Psoas muscle (tissue), 7 donors: ENCODE measurements at regions not wholly inside any gene's neighbourhood (a gene's known extent, or its start where the extent isn't known, plus 50 kb on each side); places are given as distances from the start of the nearest gene placed in this dataset.

Experiments used
- ATAC-seq, 4 donors: fragments of 200-7000 bp; cut with Tn5 transposase; one replicate each; pipeline ENCODE4 v1.9.1; 2020; ENCODE audit warnings: moderate library complexity in 3 of 4, mild to moderate bottlenecking in 2 of 4
- DNase-seq, 2 donors: peaks; one replicate each; pipeline ENCODE4 v3.0.0-alpha.2; 2020
- H3K27ac ChIP-seq: fragments of 200-600 bp; one replicate; pipeline ENCODE4 v1.8.0; 2022
- H3K27me3 ChIP-seq, 3 donors: fragments of 200-600 bp in 1 of 3; one replicate each; pipeline versions ENCODE4 v1.6.1 to v1.8.0; 2013 to 2022; ENCODE audit warnings: low read length in 2 of 3, mild to moderate bottlenecking in 2 of 3, moderate library complexity in 1 of 3; ENCODE audit not compliant: insufficient read depth in 3 of 3
- H3K36me3 ChIP-seq, 2 donors: fragments of 200-600 bp in 1 of 2; one replicate each; pipeline versions ENCODE4 v1.6.1 to v1.8.0; 2013 to 2022; ENCODE audit warnings: low read depth in 1 of 2, mild to moderate bottlenecking in 1 of 2, moderate library complexity in 1 of 2; ENCODE audit not compliant: insufficient read depth in 1 of 2
- H3K4me1 ChIP-seq: fragments of 200-600 bp; one replicate; pipeline ENCODE4 v1.8.0; 2022
- H3K4me3 ChIP-seq: fragments of 200-600 bp; one replicate; pipeline ENCODE4 v1.8.0; 2022; ENCODE audit warnings: mild to moderate bottlenecking
- H3K9me3 ChIP-seq: fragments of 200-600 bp; one replicate; pipeline ENCODE4 v1.8.0; 2022
- WGBS, 3 donors: extraction: QIAGEN DNeasy Blood & Tissue Kit; methylation state at CpG; one replicate each; pipeline versions ENCODE4 v1.1.6 to v1.1.7; 2013; 5-methylcytosine and 5-hydroxymethylcytosine counted together
- intact Hi-C, 2 donors: fragments of 100-400 bp; cut with DNase I; formaldehyde crosslinking; loops; one replicate each; pipeline versions ENCODE4 v1.11.0 to v1.14.2; 2022
- TF ChIP-seq, protein P1 (sequence below): fragments of 200-600 bp; IDR thresholded peaks from one replicate; pipeline ENCODE4 v1.8.0; 2022; ENCODE audit warnings: antibody characterized with exemption
- donor health status: healthy with polysubstance abuse.
- donor health status: DM: no; HTN: no; CAD: no; lungs with moderate emphysema.
- donor health status: Bipolar disorder and iron deficiency.
- donor health status: healthy.
- donor health status: DM: yes; HTN: yes; CAD: no.
- donor health status: DM: no; HTN: no; CAD: no.
- donor health status: DM: yes; HTN: yes; CAD: no.

DNA sequence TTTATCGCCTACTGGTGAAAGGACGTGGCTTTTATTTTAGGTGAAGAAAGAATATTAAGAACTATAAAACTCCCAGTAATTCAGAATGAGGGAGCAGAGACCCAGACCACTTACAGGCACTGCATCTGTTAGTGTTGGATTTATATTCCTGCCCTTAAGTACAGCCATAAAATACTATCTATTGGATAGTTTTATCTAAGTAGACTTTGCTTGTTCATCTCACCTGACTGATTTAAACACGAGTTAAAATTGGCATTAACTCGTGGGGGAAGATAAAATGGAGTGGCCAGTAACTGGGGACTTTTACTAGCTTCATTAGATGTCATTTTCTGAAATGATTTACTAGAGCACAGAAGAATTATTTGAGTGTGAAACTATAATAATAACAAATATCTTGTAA lies 1377.5 kb upstream of the TMEM132C start:
- WGBS, 3 donors: 75 to 80% (median 77%) methylated on average over 4 of the region's 4 CpGs
- H3K9me3 ChIP-seq: no peaks in the 10 kb centered on the region
- no peaks in the 10 kb centered on the region for H3K4me1 ChIP-seq
- H3K27ac ChIP-seq: no peak overlapping the region
- intact Hi-C loops: no loop called here
- no peaks in the 10 kb centered on the region for H3K27me3 ChIP-seq
- H3K36me3 ChIP-seq: no peaks in the 10 kb centered on the region
- H3K4me3 ChIP-seq: no peak overlapping the region
- TF ChIP-seq, protein P1, sequence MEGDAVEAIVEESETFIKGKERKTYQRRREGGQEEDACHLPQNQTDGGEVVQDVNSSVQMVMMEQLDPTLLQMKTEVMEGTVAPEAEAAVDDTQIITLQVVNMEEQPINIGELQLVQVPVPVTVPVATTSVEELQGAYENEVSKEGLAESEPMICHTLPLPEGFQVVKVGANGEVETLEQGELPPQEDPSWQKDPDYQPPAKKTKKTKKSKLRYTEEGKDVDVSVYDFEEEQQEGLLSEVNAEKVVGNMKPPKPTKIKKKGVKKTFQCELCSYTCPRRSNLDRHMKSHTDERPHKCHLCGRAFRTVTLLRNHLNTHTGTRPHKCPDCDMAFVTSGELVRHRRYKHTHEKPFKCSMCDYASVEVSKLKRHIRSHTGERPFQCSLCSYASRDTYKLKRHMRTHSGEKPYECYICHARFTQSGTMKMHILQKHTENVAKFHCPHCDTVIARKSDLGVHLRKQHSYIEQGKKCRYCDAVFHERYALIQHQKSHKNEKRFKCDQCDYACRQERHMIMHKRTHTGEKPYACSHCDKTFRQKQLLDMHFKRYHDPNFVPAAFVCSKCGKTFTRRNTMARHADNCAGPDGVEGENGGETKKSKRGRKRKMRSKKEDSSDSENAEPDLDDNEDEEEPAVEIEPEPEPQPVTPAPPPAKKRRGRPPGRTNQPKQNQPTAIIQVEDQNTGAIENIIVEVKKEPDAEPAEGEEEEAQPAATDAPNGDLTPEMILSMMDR: no peak
- ATAC-seq (no peak), DNase-seq (no peak)

DNA sequence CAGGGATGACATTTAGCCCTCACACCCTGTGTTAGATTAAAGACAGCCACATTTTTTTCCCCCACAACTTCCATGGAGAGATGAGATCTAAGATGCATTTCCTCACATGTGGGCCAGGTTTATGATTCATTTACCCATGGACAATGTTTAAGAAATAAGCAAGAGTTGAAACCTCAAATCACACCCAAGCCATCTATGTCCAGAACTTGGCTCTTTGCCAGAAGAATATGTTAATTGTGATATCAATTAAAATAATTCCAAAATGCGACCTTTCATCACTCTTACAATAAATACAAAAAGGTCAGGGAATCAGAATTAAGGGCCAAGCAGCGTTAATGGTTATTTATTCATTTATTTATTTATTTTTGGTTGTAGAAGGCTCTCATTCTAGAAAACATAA lies 1376.9 kb upstream of the TMEM132C start:
- no peak overlapping the region for H3K4me3 ChIP-seq
- WGBS, 3 donors: 70 to 78% (median 72%) methylated on average over 2 of the region's 2 CpGs
- no peak overlapping the region for H3K27ac ChIP-seq
- H3K4me1 ChIP-seq: no peaks in the 10 kb centered on the region
- intact Hi-C loops: no loop called here
- DNase-seq (no peak), ATAC-seq (no peak)
- H3K27me3 ChIP-seq: no peaks in the 10 kb centered on the region
- H3K9me3 ChIP-seq: no peaks in the 10 kb centered on the region
- TF ChIP-seq, protein P1: no peak
- H3K36me3 ChIP-seq: no peaks in the 10 kb centered on the region

DNA sequence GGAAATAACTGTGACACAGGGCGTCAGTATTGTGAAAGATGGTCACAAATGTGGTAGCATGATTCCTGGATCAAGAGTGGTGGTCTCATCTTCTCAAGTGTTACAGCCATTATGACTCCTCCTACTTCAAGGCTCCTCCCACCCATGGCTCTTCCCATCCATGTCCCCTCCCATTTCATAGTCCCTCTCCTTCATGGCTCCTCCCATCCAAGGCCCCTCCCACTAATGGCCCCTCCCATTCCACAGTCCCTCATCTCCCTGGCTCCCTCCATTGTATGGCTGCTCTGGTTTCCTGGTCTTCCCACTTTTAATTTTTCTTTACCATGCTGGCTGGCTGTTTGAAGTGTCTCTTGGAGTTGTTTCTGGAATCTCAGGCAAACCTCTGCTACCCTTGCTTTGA lies 1375.2 kb upstream of the TMEM132C start:
- Histone ChIP-seq H3K36me3 (no peaks in the 10 kb centered on the region), H3K9me3 (no peaks in the 10 kb centered on the region), H3K4me3 (no peak overlapping the region), H3K27me3 (no peaks in the 10 kb centered on the region), H3K4me1 (no peaks in the 10 kb centered on the region), H3K27ac (no peak overlapping the region)
- DNase-seq: no peak
- ATAC-seq: no peak
- TF ChIP-seq, protein P1: no peak
- intact Hi-C loops: no loop called here
- 85 to 91% (median 88%) methylated on average over 1 of the region's 1 CpG for WGBS, 3 donors

DNA sequence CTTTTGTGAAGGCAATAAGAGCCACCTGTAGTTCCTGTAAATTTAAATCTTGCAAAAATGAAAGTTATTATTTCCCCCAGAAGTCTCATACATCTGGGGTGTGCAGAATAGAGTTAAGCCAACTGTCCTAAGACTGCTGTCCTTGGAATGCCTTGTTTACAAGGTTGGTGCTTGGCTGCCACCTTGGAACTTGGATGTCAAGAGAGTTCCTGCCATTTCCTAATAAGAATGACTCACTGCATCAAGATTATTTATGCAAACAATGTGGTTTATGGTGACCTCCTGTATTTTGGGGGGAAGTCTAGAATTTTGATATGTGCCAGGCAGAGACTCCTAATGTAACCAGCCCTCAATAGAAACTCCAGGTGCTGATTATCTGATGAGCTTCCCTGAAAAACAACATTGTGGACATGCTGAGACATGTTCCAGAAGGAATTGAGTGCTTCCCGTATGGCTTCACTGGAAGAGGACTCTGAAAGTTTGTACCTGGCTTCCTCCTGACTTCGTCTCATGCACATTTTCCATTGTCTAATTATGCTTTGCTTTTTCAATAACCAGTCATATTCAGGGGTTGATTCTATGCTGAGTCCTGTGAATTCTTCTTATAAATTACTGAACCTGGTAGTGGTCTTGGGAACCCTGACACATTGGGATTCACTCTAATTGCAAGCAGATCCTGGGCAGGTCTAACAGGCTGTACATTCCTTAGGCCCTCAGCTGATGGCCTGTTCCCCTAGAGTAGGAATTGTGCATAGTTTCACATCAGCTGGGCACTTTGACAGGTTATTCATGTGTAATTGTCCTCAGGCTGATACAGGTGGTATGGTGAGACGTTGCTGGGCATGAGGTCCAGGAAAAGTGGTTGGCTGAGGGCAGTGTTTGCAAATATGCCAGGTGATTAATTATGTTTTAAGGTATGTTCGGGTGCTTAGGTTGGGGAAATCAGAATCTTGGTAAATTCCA lies 1370.7 kb upstream of the TMEM132C start:
- TF ChIP-seq, protein P1: no peak
- Histone ChIP-seq H3K4me1 (no peaks in the 10 kb centered on the region), H3K27ac (no peak overlapping the region), H3K9me3 (no peaks in the 10 kb centered on the region), H3K4me3 (no peak overlapping the region), H3K36me3 (no peaks in the 10 kb centered on the region), H3K27me3 (peaks cover 0 to 2% (median 0%) of the 10 kb centered on the region in 3 donors)
- 71 to 76% (median 74%) methylated on average over 4 of the region's 4 CpGs for WGBS, 3 donors
- DNase-seq: no peak
- intact Hi-C loops: no loop called here
- ATAC-seq: no peak
